Gastrocnemius medialis (tissue), 4 donors: ENCODE measurements at regions not wholly inside any gene's neighbourhood (a gene's known extent, or its start where the extent isn't known, plus 50 kb on each side); places are given as distances from the start of the nearest gene placed in this dataset.

Experiments used
- ATAC-seq, 2 donors: fragments of 150-250 bp; one replicate each; pipeline ENCODE4 v1.9.1; 2016
- DNase-seq, 2 donors: peaks; one replicate each; pipeline ENCODE4 v3.0.0-alpha.2; 2019
- H3K27ac ChIP-seq, 4 donors: fragments of 200-600 bp; sonication (generic); 1 replicate in 1 of 4; 2 replicates in 3 of 4; pipeline ENCODE4 v1.5.1; 2016 to 2018; ENCODE audit warnings: mild to moderate bottlenecking in 2 of 4, moderate library complexity in 1 of 4
- H3K27me3 ChIP-seq, 3 donors: fragments of 200-600 bp; sonication (generic) in 2 of 3; 1 replicate in 1 of 3; 2 replicates in 2 of 3; pipeline versions ENCODE4 v1.5.1 to v1.6.0; 2016 to 2019; ENCODE audit warnings: mild to moderate bottlenecking in 1 of 3, moderate library complexity in 1 of 3
- H3K36me3 ChIP-seq, 2 donors: fragments of 200-600 bp; sonication (generic) in 1 of 2; one replicate each; pipeline ENCODE4 v1.5.1; 2017 to 2018
- H3K4me1 ChIP-seq, 2 donors: fragments of 200-600 bp; sonication (generic) in 1 of 2; one replicate each; pipeline ENCODE4 v1.5.1; 2016 to 2017; ENCODE audit warnings: mild to moderate bottlenecking in 2 of 2
- H3K4me3 ChIP-seq, 4 donors: fragments of 200-600 bp; sonication (generic) in 3 of 4; 1 replicate in 1 of 4; 2 replicates in 3 of 4; pipeline ENCODE4 v1.5.1; 2016 to 2019; ENCODE audit warnings: mild to moderate bottlenecking in 2 of 4
- H3K9me3 ChIP-seq, 3 donors: fragments of 200-600 bp; sonication (generic) in 2 of 3; 1 replicate in 1 of 3; 2 replicates in 2 of 3; pipeline ENCODE4 v1.5.1; 2016 to 2019
- CTCF ChIP-seq, 5 experiments: fragments of 450-650 bp in 3 of 5; fragments of 200-600 bp in 2 of 5; sonication (generic) in 2 of 5; IDR thresholded peaks in 4 of 5; conservative IDR thresholded peaks in 1 of 5; 1 replicate in 4 of 5; 2 replicates in 1 of 5; pipeline ENCODE4 v1.5.1; 2016 to 2019; ENCODE audit warnings: antibody characterized with exemption in 5 of 5, mild to moderate bottlenecking in 3 of 5, moderate library complexity in 3 of 5
- POLR2A ChIP-seq, 2 donors: fragments of 450-650 bp; IDR thresholded peaks; one replicate each; pipeline ENCODE4 v1.6.1; 2017; ENCODE audit warnings: antibody characterized with exemption in 2 of 2, mild to moderate bottlenecking in 2 of 2, moderate library complexity in 2 of 2
- in situ Hi-C, 4 donors: fragments of 200-750 bp; cut with MboI; loops; one replicate each; pipeline versions ENCODE4 v1.15.0 to v1.8.0; 2017; ENCODE audit warnings: low sequenced_read_pairs in 4 of 4
- intact Hi-C: fragments of 100-400 bp; cut with DNase I; formaldehyde crosslinking; loops from one replicate; pipeline ENCODE4 v1.15.1; 2023; ENCODE audit warnings: low total_unique reads

DNA sequence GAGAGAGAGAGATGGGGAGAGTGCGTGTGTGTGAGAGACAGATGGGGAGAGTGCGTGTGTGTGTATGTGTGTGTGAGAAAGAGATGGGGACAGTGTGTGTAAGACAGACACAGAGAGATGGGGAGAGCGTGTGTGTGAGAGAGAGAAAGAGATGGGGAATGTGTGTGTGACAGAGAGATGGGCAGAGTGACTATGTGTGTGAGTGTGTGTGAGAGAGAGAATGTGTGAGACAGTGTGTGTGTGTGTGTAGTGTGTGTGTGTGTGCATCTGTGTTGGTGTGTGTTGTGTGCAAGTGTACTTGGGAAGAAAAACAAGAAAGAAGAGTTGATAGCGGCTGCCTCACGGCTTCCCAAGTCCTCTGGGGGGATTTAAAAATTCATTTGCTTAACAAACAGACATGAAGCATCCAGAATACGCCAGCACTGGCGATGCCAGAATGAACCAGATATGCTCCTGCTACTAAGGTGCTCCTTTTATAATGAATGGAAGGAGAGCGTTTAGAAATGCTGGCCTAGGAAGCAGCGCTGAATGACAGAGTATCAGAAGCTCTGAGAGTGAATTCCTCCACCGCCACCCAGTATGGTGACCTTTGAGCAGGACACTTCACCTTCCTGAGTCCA lies 186.1 kb upstream of the TSC22D2 start:
- no peaks in the 10 kb centered on the region for H3K27me3 ChIP-seq
- ATAC-seq (no peak), DNase-seq (no peak)
- H3K4me3 ChIP-seq, result no peak overlapping the region
- in situ Hi-C loops (loop anchor here in 1 of 4 donors (10.0 kb wide), 1 partner anchor 273 kb away; no protein-coding TSS in a partner anchor), intact Hi-C loops (loop anchor here (1.0 to 5.0 kb wide), 3 partner anchors 255 to 340 kb away; no protein-coding TSS in a partner anchor)
- no peak for TF ChIP-seq CTCF (IDR thresholded peaks at IDR 0.05 in 4 of 5, conservative IDR thresholded peaks at IDR 0.05 in 1 of 5)
- no peak for TF ChIP-seq POLR2A (IDR thresholded peaks at IDR 0.05)
- H3K9me3 ChIP-seq, result no peaks in the 10 kb centered on the region
- H3K36me3 ChIP-seq, result no peaks in the 10 kb centered on the region
- H3K27ac ChIP-seq, result no peak overlapping the region
- peaks cover 3% of the 10 kb centered on the region in 2 donors for H3K4me1 ChIP-seq

- Histone ChIP-seq H3K4me1 (peaks cover 10 to 12% of the 10 kb centered on the region in 2 donors), H3K27me3 (no peaks in the 10 kb centered on the region), H3K27ac (peak overlapping the region in 1 of 4 donors; percentile 47), H3K9me3 (no peaks in the 10 kb centered on the region), H3K36me3 (no peaks in the 10 kb centered on the region), H3K4me3 (peak overlapping the region; percentile 30 to 50 (median 40))
- ATAC-seq (peak in 1 of 2 donors; percentile 20), DNase-seq (no peak)
- TF ChIP-seq POLR2A (IDR thresholded peaks at IDR 0.05) (no peak), CTCF (IDR thresholded peaks at IDR 0.05 in 4 of 5, conservative IDR thresholded peaks at IDR 0.05 in 1 of 5) (no peak)
- in situ Hi-C loops (loop anchor here in 1 of 4 donors (10.0 kb wide), 1 partner anchor 274 kb away; no protein-coding TSS in a partner anchor), intact Hi-C loops (loop anchor here (1.0 to 5.0 kb wide), 3 partner anchors 253 to 338 kb away; no protein-coding TSS in a partner anchor)
Measured at GRCh38 chr3:150220799-150221198, 187.3 kb upstream of the TSC22D2 start.

- H3K4me3 ChIP-seq, result no peak overlapping the region
- no peaks in the 10 kb centered on the region for H3K27me3 ChIP-seq
- TF ChIP-seq POLR2A (IDR thresholded peaks at IDR 0.05), result no peak
- TF ChIP-seq CTCF (IDR thresholded peaks at IDR 0.05 in 4 of 5, conservative IDR thresholded peaks at IDR 0.05 in 1 of 5), result no peak
- H3K4me1 ChIP-seq, result peaks cover 13 to 17% of the 10 kb centered on the region in 2 donors
- DNase-seq (no peak), ATAC-seq (no peak)
- no peaks in the 10 kb centered on the region for H3K9me3 ChIP-seq
- in situ Hi-C loops (loop anchor here in 1 of 4 donors (10.0 kb wide), 1 partner anchor 275 kb away; no protein-coding TSS in a partner anchor), intact Hi-C loops (loop anchor here (5.0 kb wide), 1 partner anchor 338 kb away; no protein-coding TSS in a partner anchor)
- no peak overlapping the region for H3K27ac ChIP-seq
- no peaks in the 10 kb centered on the region for H3K36me3 ChIP-seq
Measured at GRCh38 chr3:150220041-150220440, 188.1 kb upstream of the TSC22D2 start.

- Histone ChIP-seq H3K4me1 (peaks cover 13 to 17% of the 10 kb centered on the region in 2 donors), H3K36me3 (no peaks in the 10 kb centered on the region), H3K9me3 (no peaks in the 10 kb centered on the region), H3K4me3 (no peak overlapping the region), H3K27me3 (no peaks in the 10 kb centered on the region), H3K27ac (no peak overlapping the region)
- ATAC-seq, result no peak
- in situ Hi-C loops (loop anchor here in 1 of 4 donors (10.0 kb wide), 1 partner anchor 254 kb away; no protein-coding TSS in a partner anchor), intact Hi-C loops (no loop called here)
- no peak for DNase-seq
- TF ChIP-seq CTCF (IDR thresholded peaks at IDR 0.05 in 4 of 5, conservative IDR thresholded peaks at IDR 0.05 in 1 of 5), result no peak
Measured at GRCh38 chr3:150218841-150219240, 189.3 kb upstream of the TSC22D2 start.
